ENCODE measurements at regions not wholly inside any gene's neighbourhood (a gene's known extent, or its start where the extent isn't known, plus 50 kb on each side); places are given as distances from the start of the nearest gene placed in this dataset.
A peak's percentile ranks its signal among the peaks of the same experiment; 100 is the strongest.

GRCh38 chr2:128731994-128732650 is 413.5 kb upstream of the HS6ST1 start:
- no peaks in the 10 kb centered on the region for H3K9me3 ChIP-seq (ENCODE audit: low read length)
- Mint-ChIP-seq H3K4me3 (no peak overlapping the region), H3K27me3 (peaks cover 6 to 39% of the 10 kb centered on the region in 2 donors), H3K27ac (no peak overlapping the region), H3K4me1 (peaks cover 2 to 5% (median 4%) of the 10 kb centered on the region in 3 donors), H3K9me3 (peaks cover 0 to 12% (median 5%) of the 10 kb centered on the region in 5 donors), H3K36me3 (no peaks in the 10 kb centered on the region)
- ChIA-PET CTCF (no interaction called here), POLR2A (no interaction called here)
- no peak overlapping the region for H3K27ac ChIP-seq (ENCODE audit: low read depth, low read length)
- no peak for DNase-seq
- no peaks in the 10 kb centered on the region for H3K27me3 ChIP-seq (ENCODE audit: insufficient read depth, low read length, poor library complexity, severe bottlenecking)
- no peaks in the 10 kb centered on the region for H3K4me1 ChIP-seq (ENCODE audit: insufficient read depth, low read length)
- no peak overlapping the region for H3K4me3 ChIP-seq (ENCODE audit: low read length)
- H3K36me3 ChIP-seq (ENCODE audit: insufficient read depth, low read length): no peaks in the 10 kb centered on the region

- no peaks in the 10 kb centered on the region for H3K9me3 ChIP-seq (ENCODE audit: low read length)
- Mint-ChIP-seq H3K9me3 (peaks cover 0 to 12% (median 5%) of the 10 kb centered on the region in 5 donors), H3K4me1 (peaks cover 2 to 5% (median 4%) of the 10 kb centered on the region in 3 donors), H3K27ac (no peak overlapping the region), H3K27me3 (peaks cover 6 to 43% of the 10 kb centered on the region in 2 donors), H3K4me3 (no peak overlapping the region), H3K36me3 (no peaks in the 10 kb centered on the region)
- no peak overlapping the region for H3K27ac ChIP-seq (ENCODE audit: low read depth, low read length)
- no peak overlapping the region for H3K4me3 ChIP-seq (ENCODE audit: low read length)
- no peaks in the 10 kb centered on the region for H3K36me3 ChIP-seq (ENCODE audit: insufficient read depth, low read length)
- H3K4me1 ChIP-seq (ENCODE audit: insufficient read depth, low read length): no peaks in the 10 kb centered on the region
- H3K27me3 ChIP-seq (ENCODE audit: insufficient read depth, low read length, poor library complexity, severe bottlenecking): no peaks in the 10 kb centered on the region
- POLR2A ChIA-PET: no interaction called here
- CTCF ChIA-PET: no interaction called here
- no peak for DNase-seq
These were observed 414.3 kb upstream of the HS6ST1 start for GRCh38 chr2:128732976-128733431.

- no peaks in the 10 kb centered on the region for H3K9me3 ChIP-seq (ENCODE audit: low read length)
- no peaks in the 10 kb centered on the region for H3K36me3 Mint-ChIP-seq
These were observed 414.8 kb upstream of the HS6ST1 start for GRCh38 chr2:128733450-128733849.

GRCh38 chr2:128734521-128735295 is 416.0 kb upstream of the HS6ST1 start:
- H3K27ac ChIP-seq (ENCODE audit: low read depth, low read length): no peak overlapping the region
- H3K4me3 ChIP-seq (ENCODE audit: low read length): no peak overlapping the region
- Mint-ChIP-seq H3K9me3 (peaks cover 0 to 3% (median 0%) of the 10 kb centered on the region in 5 donors), H3K4me1 (peaks cover 2 to 5% (median 4%) of the 10 kb centered on the region in 3 donors), H3K36me3 (no peaks in the 10 kb centered on the region), H3K27me3 (peaks cover 6 to 43% of the 10 kb centered on the region in 2 donors), H3K27ac (no peak overlapping the region), H3K4me3 (no peak overlapping the region)
- H3K9me3 ChIP-seq (ENCODE audit: low read length): no peaks in the 10 kb centered on the region
- ChIA-PET POLR2A (no interaction called here), CTCF (no interaction called here)
- no peaks in the 10 kb centered on the region for H3K27me3 ChIP-seq (ENCODE audit: insufficient read depth, low read length, poor library complexity, severe bottlenecking)
- H3K36me3 ChIP-seq (ENCODE audit: insufficient read depth, low read length): no peaks in the 10 kb centered on the region
- DNase-seq: no peak
- H3K4me1 ChIP-seq (ENCODE audit: insufficient read depth, low read length): no peaks in the 10 kb centered on the region

More at GRCh38 chr2:128733450-128733849, 414.8 kb upstream of the HS6ST1 start:
- Histone ChIP-seq H3K27me3 (ENCODE audit: insufficient read depth, low read length, poor library complexity, severe bottlenecking) (no peaks in the 10 kb centered on the region), H3K36me3 (ENCODE audit: insufficient read depth, low read length) (no peaks in the 10 kb centered on the region), H3K4me3 (ENCODE audit: low read length) (no peak overlapping the region), H3K4me1 (ENCODE audit: insufficient read depth, low read length) (no peaks in the 10 kb centered on the region), H3K27ac (ENCODE audit: low read depth, low read length) (no peak overlapping the region)
- H3K27me3 Mint-ChIP-seq: peaks cover 6 to 43% of the 10 kb centered on the region in 2 donors
- H3K9me3 Mint-ChIP-seq: peaks cover 0 to 8% (median 5%) of the 10 kb centered on the region in 5 donors
- H3K4me3 Mint-ChIP-seq: no peak overlapping the region
- CTCF ChIA-PET: no interaction called here
- no peak overlapping the region for H3K27ac Mint-ChIP-seq
- DNase-seq: no peak
- H3K4me1 Mint-ChIP-seq: peaks cover 2 to 5% (median 4%) of the 10 kb centered on the region in 3 donors
- POLR2A ChIA-PET: no interaction called here

GRCh38 chr2:128735296-128735960 is 416.8 kb upstream of the HS6ST1 start:
- DNase-seq: no peak

GRCh38 chr2:128736046-128736688 is 417.5 kb upstream of the HS6ST1 start:
- Mint-ChIP-seq H3K9me3 (no peaks in the 10 kb centered on the region), H3K4me3 (no peak overlapping the region), H3K36me3 (no peaks in the 10 kb centered on the region), H3K27ac (peak overlapping the region in 1 of 8 donors; percentile 5), H3K4me1 (peaks cover 2 to 5% (median 4%) of the 10 kb centered on the region in 3 donors), H3K27me3 (peaks cover 6 to 37% of the 10 kb centered on the region in 2 donors)
- POLR2A ChIA-PET: no interaction called here
- Histone ChIP-seq H3K9me3 (ENCODE audit: low read length) (no peaks in the 10 kb centered on the region), H3K27me3 (ENCODE audit: insufficient read depth, low read length, poor library complexity, severe bottlenecking) (no peaks in the 10 kb centered on the region), H3K36me3 (ENCODE audit: insufficient read depth, low read length) (no peaks in the 10 kb centered on the region), H3K4me1 (ENCODE audit: insufficient read depth, low read length) (no peaks in the 10 kb centered on the region), H3K27ac (ENCODE audit: low read depth, low read length) (no peak overlapping the region), H3K4me3 (ENCODE audit: low read length) (no peak overlapping the region)
- no peak for DNase-seq
- CTCF ChIA-PET: no interaction called here

More at GRCh38 chr2:128735296-128735960, 416.8 kb upstream of the HS6ST1 start:
- no peaks in the 10 kb centered on the region for H3K36me3 ChIP-seq (ENCODE audit: insufficient read depth, low read length)
- no peak overlapping the region for H3K4me3 ChIP-seq (ENCODE audit: low read length)
- ChIA-PET POLR2A (no interaction called here), CTCF (no interaction called here)
- Mint-ChIP-seq H3K4me3 (no peak overlapping the region), H3K27me3 (peaks cover 6 to 43% of the 10 kb centered on the region in 2 donors), H3K27ac (no peak overlapping the region), H3K4me1 (peaks cover 2 to 5% (median 4%) of the 10 kb centered on the region in 3 donors), H3K9me3 (no peaks in the 10 kb centered on the region), H3K36me3 (no peaks in the 10 kb centered on the region)
- H3K9me3 ChIP-seq (ENCODE audit: low read length): no peaks in the 10 kb centered on the region
- H3K27ac ChIP-seq (ENCODE audit: low read depth, low read length): no peak overlapping the region
- H3K27me3 ChIP-seq (ENCODE audit: insufficient read depth, low read length, poor library complexity, severe bottlenecking): no peaks in the 10 kb centered on the region
- H3K4me1 ChIP-seq (ENCODE audit: insufficient read depth, low read length): no peaks in the 10 kb centered on the region

- no peaks in the 10 kb centered on the region for H3K9me3 ChIP-seq (ENCODE audit: low read length)
- no peak overlapping the region for H3K4me3 ChIP-seq (ENCODE audit: low read length)
- peaks cover 2 to 5% (median 4%) of the 10 kb centered on the region in 3 donors for H3K4me1 Mint-ChIP-seq
- CTCF ChIA-PET: no interaction called here
- H3K27ac Mint-ChIP-seq: peak overlapping the region in 1 of 8 donors; percentile 55
- no peaks in the 10 kb centered on the region for H3K36me3 Mint-ChIP-seq
- peak in 3 of 5 donors; percentile 12 to 34 (median 34) for DNase-seq
- H3K4me3 Mint-ChIP-seq: peak overlapping the region in 1 of 7 donors; percentile 50
- POLR2A ChIA-PET: no interaction called here
- no peaks in the 10 kb centered on the region for H3K4me1 ChIP-seq (ENCODE audit: insufficient read depth, low read length)
- no peaks in the 10 kb centered on the region for H3K27me3 ChIP-seq (ENCODE audit: insufficient read depth, low read length, poor library complexity, severe bottlenecking)
- no peaks in the 10 kb centered on the region for H3K36me3 ChIP-seq (ENCODE audit: insufficient read depth, low read length)
- H3K27me3 Mint-ChIP-seq: peaks cover 6 to 32% of the 10 kb centered on the region in 2 donors
- peaks cover 0 to 2% (median 0%) of the 10 kb centered on the region in 5 donors for H3K9me3 Mint-ChIP-seq
- H3K27ac ChIP-seq (ENCODE audit: low read depth, low read length): no peak overlapping the region
These were observed 418.2 kb upstream of the HS6ST1 start for GRCh38 chr2:128736689-128737545.
